OCI-LY7 (cell line): ENCODE measurements at regions not wholly inside any gene's neighbourhood (a gene's known extent, or its start where the extent isn't known, plus 50 kb on each side); places are given as distances from the start of the nearest gene placed in this dataset.
"Not testable (repeated sequence)": the region's sequence is repeated elsewhere in the genome, so short reads cannot be mapped to it uniquely, and the experiment has no call there.

ENCODE experiments used
- CTCF ChIP-seq: fragments of 200-600 bp; sonication (generic); conservative IDR thresholded peaks from 2 replicates; pipeline ENCODE4 v1.5.1; 2014; ENCODE audit warnings: mild to moderate bottlenecking, antibody characterized with exemption, low read length, moderate library complexity, mixed read lengths
- EZH2phosphoT487 ChIP-seq: fragments of 200-600 bp; sonication (generic); IDR thresholded peaks from 2 replicates; pipeline ENCODE4 v1.6.1; 2018; ENCODE audit warnings: low read depth, borderline replicate concordance, mild to moderate bottlenecking, mixed run types, antibody characterized with exemption, low read length, moderate library complexity, mixed read lengths

DNA sequence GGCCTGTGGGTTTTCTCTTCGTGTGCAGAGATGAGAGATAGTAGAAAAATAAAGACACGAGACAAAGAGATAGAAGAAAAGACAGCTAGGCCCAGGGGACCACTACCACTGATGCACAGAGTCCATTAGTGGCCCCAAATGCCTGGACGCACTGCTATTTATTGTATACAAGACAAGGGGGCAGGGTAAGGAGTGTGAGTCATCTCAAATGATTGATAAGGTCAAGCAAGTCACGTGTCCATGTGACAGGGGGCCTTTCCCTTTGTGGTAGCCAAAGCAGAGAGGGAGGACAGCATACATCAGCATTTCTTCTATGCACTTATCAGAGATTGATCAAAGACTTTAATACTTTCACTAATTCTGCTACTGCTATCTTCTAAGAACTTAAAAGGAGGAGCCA, 53.0 kb upstream of the PRSS16 start:
- not testable (repeated sequence) for TF ChIP-seq CTCF, EZH2phosphoT487
